Type B pancreatic cell (in vitro differentiated cells): ENCODE measurements at regions not wholly inside any gene's neighbourhood (a gene's known extent, or its start where the extent isn't known, plus 50 kb on each side); places are given as distances from the start of the nearest gene placed in this dataset.
A peak's percentile ranks its signal among the peaks of the same experiment; 100 is the strongest.

Source experiments
- DNase-seq: peaks from one replicate; pipeline ENCODE4 v3.0.0; 2021; ENCODE audit warnings: mixed read lengths; ENCODE audit not compliant: unreplicated experiment; ENCODE audit errors: extremely low spot score
- H3K27ac Mint-ChIP-seq: 2 replicates; pipeline ENCODE4 v1.8.0; 2021; ENCODE audit warnings: mild to moderate bottlenecking, mixed read lengths
- H3K27me3 Mint-ChIP-seq: 2 replicates; pipeline ENCODE4 v1.8.0; 2021; ENCODE audit warnings: mixed read lengths
- H3K36me3 Mint-ChIP-seq: 2 replicates; pipeline ENCODE4 v1.8.0; 2021; ENCODE audit warnings: mixed read lengths
- H3K4me1 Mint-ChIP-seq: one replicate; pipeline ENCODE4 v1.8.0; 2021; ENCODE audit warnings: mixed read lengths; ENCODE audit not compliant: unreplicated experiment
- H3K4me3 Mint-ChIP-seq: 2 replicates; pipeline ENCODE4 v1.8.0; 2021; ENCODE audit warnings: mild to moderate bottlenecking, mixed read lengths
- H3K9me3 Mint-ChIP-seq: 2 replicates; pipeline ENCODE4 v1.8.0; 2021; ENCODE audit warnings: mixed read lengths
- CTCF ChIP-seq: fragments of 200-600 bp; sonication (generic); conservative IDR thresholded peaks from 2 replicates; pipeline ENCODE4 v1.5.0; 2021; ENCODE audit warnings: antibody characterized with exemption, mild to moderate bottlenecking

- H3K4me1 Mint-ChIP-seq = peaks cover 10% of the 10 kb centered on the region
- no peak for TF ChIP-seq CTCF
- H3K27me3 Mint-ChIP-seq = no peaks in the 10 kb centered on the region
- no peak for DNase-seq
- H3K4me3 Mint-ChIP-seq = no peak overlapping the region
- H3K27ac Mint-ChIP-seq = no peak overlapping the region
- no peaks in the 10 kb centered on the region for H3K36me3 Mint-ChIP-seq
- H3K9me3 Mint-ChIP-seq = peaks cover 5% of the 10 kb centered on the region
Observed at GRCh38 chr21:15273244-15273643, 208.4 kb upstream of the NRIP1 start.

GRCh38 chr21:15274701-15275485, 210.1 kb upstream of the NRIP1 start:
- H3K9me3 Mint-ChIP-seq = peaks cover 5% of the 10 kb centered on the region
- H3K4me3 Mint-ChIP-seq = peak overlapping the region; percentile 21
- no peak for TF ChIP-seq CTCF
- H3K4me1 Mint-ChIP-seq = peaks cover 10% of the 10 kb centered on the region
- no peaks in the 10 kb centered on the region for H3K27me3 Mint-ChIP-seq
- H3K27ac Mint-ChIP-seq = peak overlapping the region; percentile 26
- no peaks in the 10 kb centered on the region for H3K36me3 Mint-ChIP-seq
- DNase-seq = no peak

- Mint-ChIP-seq H3K9me3 (peaks cover 5% of the 10 kb centered on the region), H3K27ac (no peak overlapping the region), H3K36me3 (no peaks in the 10 kb centered on the region), H3K27me3 (no peaks in the 10 kb centered on the region), H3K4me1 (peaks cover 10% of the 10 kb centered on the region), H3K4me3 (no peak overlapping the region)
- DNase-seq = no peak
- TF ChIP-seq CTCF = no peak
Observed at GRCh38 chr21:15275615-15276235, 210.9 kb upstream of the NRIP1 start.

- Mint-ChIP-seq H3K4me1 (peaks cover 10% of the 10 kb centered on the region), H3K27ac (no peak overlapping the region), H3K9me3 (peaks cover 4% of the 10 kb centered on the region), H3K4me3 (no peak overlapping the region), H3K36me3 (no peaks in the 10 kb centered on the region), H3K27me3 (no peaks in the 10 kb centered on the region)
- no peak for DNase-seq
- no peak for TF ChIP-seq CTCF
Observed at GRCh38 chr21:15276243-15276642, 211.4 kb upstream of the NRIP1 start.

- no peak overlapping the region for H3K27ac Mint-ChIP-seq
- no peaks in the 10 kb centered on the region for H3K36me3 Mint-ChIP-seq
- H3K4me1 Mint-ChIP-seq = peaks cover 7% of the 10 kb centered on the region
- H3K27me3 Mint-ChIP-seq = no peaks in the 10 kb centered on the region
- TF ChIP-seq CTCF = no peak
- no peaks in the 10 kb centered on the region for H3K9me3 Mint-ChIP-seq
- no peak overlapping the region for H3K4me3 Mint-ChIP-seq
- no peak for DNase-seq
Observed at GRCh38 chr21:15277466-15277865, 212.7 kb upstream of the NRIP1 start.
